ENCODE measurements at regions not wholly inside any gene's neighbourhood (a gene's known extent, or its start where the extent isn't known, plus 50 kb on each side); places are given as distances from the start of the nearest gene placed in this dataset.

DNA sequence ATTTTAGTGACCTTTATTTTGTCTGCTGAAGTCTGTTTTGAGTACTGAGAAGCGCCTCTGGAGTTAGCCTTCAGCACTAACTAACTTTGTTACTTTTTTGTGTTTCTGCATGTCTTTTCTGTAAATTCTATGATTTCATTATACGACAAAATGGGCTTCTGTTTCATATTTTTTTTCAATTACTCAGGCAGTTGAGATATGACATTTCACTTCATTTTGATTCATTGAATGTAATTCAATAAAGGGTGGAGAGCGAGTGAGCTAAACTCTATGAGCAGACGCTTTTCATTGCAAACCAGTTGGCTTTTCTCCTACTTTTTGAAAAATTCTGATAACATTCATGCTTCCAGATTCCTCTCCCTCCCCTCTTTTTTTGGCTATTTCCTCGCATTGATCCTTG is 84.4 kb upstream of the KCNH8 start:
- no peak for TF ChIP-seq POLR2A (IDR thresholded peaks at IDR 0.05)
- TF ChIP-seq CTCF (IDR thresholded peaks at IDR 0.05), result no peak
- TF ChIP-seq POLR2AphosphoS5 (IDR thresholded peaks at IDR 0.05; ENCODE audit: insufficient read depth in 1 of 2, low read depth in 1 of 2), result no peak

Measured in vagina (tissue), 2 donors.